ENCODE measurements at regions not wholly inside any gene's neighbourhood (a gene's known extent, or its start where the extent isn't known, plus 50 kb on each side); places are given as distances from the start of the nearest gene placed in this dataset.

DNA sequence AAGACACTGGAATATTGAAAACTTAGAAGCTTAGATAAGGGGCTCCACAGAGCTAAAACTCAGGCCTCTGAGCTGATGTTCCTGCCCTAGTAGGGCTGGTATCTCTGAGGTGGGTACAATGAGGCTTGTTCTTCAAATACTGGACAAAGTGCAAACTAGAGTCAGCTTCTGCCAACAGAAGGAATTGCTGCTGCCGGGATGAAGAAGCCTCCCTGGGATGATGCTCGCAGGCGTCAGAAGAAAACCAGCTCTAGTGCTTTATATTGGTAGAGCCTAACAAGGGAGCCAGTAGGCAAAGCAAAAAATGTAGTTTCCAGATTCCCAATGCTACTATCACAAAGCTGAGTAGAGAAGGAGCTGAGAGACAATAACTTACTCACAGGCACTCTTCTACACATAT, 118.1 kb downstream of the FOXI3 start:
- TF ChIP-seq YY1 (IDR thresholded peaks at IDR 0.05; ENCODE audit: low read depth) (no peak), CEBPB (IDR thresholded peaks at IDR 0.05) (no peak), EGR1 (IDR thresholded peaks at IDR 0.05) (no peak), USF1 (IDR thresholded peaks at IDR 0.05) (no peak), EP300 (IDR thresholded peaks at IDR 0.05; ENCODE audit: borderline replicate concordance) (no peak), TAF1 (IDR thresholded peaks at IDR 0.05; ENCODE audit: low read depth) (no peak)
- TF ChIP-seq, protein P1, sequence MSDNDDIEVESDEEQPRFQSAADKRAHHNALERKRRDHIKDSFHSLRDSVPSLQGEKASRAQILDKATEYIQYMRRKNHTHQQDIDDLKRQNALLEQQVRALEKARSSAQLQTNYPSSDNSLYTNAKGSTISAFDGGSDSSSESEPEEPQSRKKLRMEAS (IDR thresholded peaks at IDR 0.05) = no peak
